Right lobe of liver (tissue), 4 donors: ENCODE measurements at regions not wholly inside any gene's neighbourhood (a gene's known extent, or its start where the extent isn't known, plus 50 kb on each side); places are given as distances from the start of the nearest gene placed in this dataset.

Experiments used
- POLR2A ChIP-seq: fragments of 450-650 bp; IDR thresholded peaks from one replicate; pipeline ENCODE4 v1.6.1; 2017; ENCODE audit warnings: antibody characterized with exemption, mild to moderate bottlenecking
- TF ChIP-seq, protein P1 (sequence below), 4 donors: fragments of 200-600 bp in 3 of 4; fragments of 450-650 bp in 1 of 4; IDR thresholded peaks; one replicate each; pipeline versions ENCODE4 v1.5.1 to v1.8.0; 2016 to 2022; ENCODE audit warnings: antibody characterized with exemption in 4 of 4, mild to moderate bottlenecking in 2 of 4
- donor health status: DM: no; HTN: no; CAD: no.
- donor health status: DM: no; HTN: no; CAD: no.
- donor health status: DM: no; HTN: yes; CAD: no.

GRCh38 chr20:6533351-6533750 lies 234.1 kb upstream of the BMP2 start:
- TF ChIP-seq, protein P1, sequence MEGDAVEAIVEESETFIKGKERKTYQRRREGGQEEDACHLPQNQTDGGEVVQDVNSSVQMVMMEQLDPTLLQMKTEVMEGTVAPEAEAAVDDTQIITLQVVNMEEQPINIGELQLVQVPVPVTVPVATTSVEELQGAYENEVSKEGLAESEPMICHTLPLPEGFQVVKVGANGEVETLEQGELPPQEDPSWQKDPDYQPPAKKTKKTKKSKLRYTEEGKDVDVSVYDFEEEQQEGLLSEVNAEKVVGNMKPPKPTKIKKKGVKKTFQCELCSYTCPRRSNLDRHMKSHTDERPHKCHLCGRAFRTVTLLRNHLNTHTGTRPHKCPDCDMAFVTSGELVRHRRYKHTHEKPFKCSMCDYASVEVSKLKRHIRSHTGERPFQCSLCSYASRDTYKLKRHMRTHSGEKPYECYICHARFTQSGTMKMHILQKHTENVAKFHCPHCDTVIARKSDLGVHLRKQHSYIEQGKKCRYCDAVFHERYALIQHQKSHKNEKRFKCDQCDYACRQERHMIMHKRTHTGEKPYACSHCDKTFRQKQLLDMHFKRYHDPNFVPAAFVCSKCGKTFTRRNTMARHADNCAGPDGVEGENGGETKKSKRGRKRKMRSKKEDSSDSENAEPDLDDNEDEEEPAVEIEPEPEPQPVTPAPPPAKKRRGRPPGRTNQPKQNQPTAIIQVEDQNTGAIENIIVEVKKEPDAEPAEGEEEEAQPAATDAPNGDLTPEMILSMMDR (IDR thresholded peaks at IDR 0.05) = no peak
- TF ChIP-seq POLR2A = no peak
